A549 (cell line): ENCODE measurements at regions not wholly inside any gene's neighbourhood (a gene's known extent, or its start where the extent isn't known, plus 50 kb on each side); places are given as distances from the start of the nearest gene placed in this dataset.

ENCODE experiments used
- ATAC-seq, 2 experiments: fragments of 200-7000 bp in 1 of 2; fragments of >200 bp in 1 of 2; cut with Nextera tagmentation in 1 of 2; cut with Tn5 transposase in 1 of 2; 3 replicates each; pipeline versions ENCODE4 v1.8.0 to v1.9.1; 2018 to 2020; ENCODE audit warnings: mild to moderate bottlenecking in 1 of 2, moderate library complexity in 1 of 2
- CTCF ChIA-PET: fragments of 300-600 bp; sonication (Branson Sonifier 250); formaldehyde crosslinking; extraction: SDS; loops from one replicate; lab custom pipeline; 2021; ENCODE audit warnings: antibody characterized with exemption, inconsistent platforms; lab: Yijun Ruan, JAX
- POLR2A ChIA-PET: fragments of 350-600 bp; formaldehyde crosslinking; extraction: SDS; loops from one replicate; lab custom pipeline; 2021; ENCODE audit warnings: antibody characterized with exemption, inconsistent platforms; lab: Yijun Ruan, JAX
- DNase-seq, 2 experiments: peaks; one replicate each; pipeline versions ENCODE4 v3.0.0 to v3.0.0-alpha.2; 2011 to 2016; ENCODE audit warnings: low read depth in 1 of 2, low spot score in 1 of 2
- FAIRE-seq: peaks from 2 replicates; lab custom pipeline; 2011; peaks lifted over from hg19 to GRCh38; lab: Jason Lieb, UNC
- H3K27ac ChIP-seq, 2 experiments: fragments of >200 bp; sonication (Bioruptor Twin); formaldehyde crosslinking; 3 replicates each; pipeline ENCODE4 v1.5.1; 2016 to 2017
- H3K4me1 ChIP-seq: fragments of >200 bp; sonication (Bioruptor Twin); formaldehyde crosslinking; 3 replicates; pipeline ENCODE4 v1.6.1; 2016
- H3K4me2 ChIP-seq: fragments of >200 bp; sonication (Bioruptor Twin); formaldehyde crosslinking; 3 replicates; pipeline ENCODE4 v1.6.1; 2016
- H3K4me3 ChIP-seq: fragments of >200 bp; sonication (Bioruptor Twin); formaldehyde crosslinking; 3 replicates; pipeline ENCODE4 v1.5.1; 2016
- H3K9me3 ChIP-seq: fragments of >200 bp; sonication (Bioruptor Twin); formaldehyde crosslinking; 3 replicates; pipeline ENCODE4 v1.6.1; 2016
- ATOH8 ChIP-seq: fragments of 250-450 bp; sonication (Bioruptor Pico); IDR thresholded peaks from 2 replicates; pipeline ENCODE4 v1.5.0; 2020; ENCODE audit warnings: low read depth, mild to moderate bottlenecking, moderate library complexity
- BCL3 ChIP-seq: fragments of >200 bp; sonication (Bioruptor Twin); formaldehyde crosslinking; IDR thresholded peaks from 3 replicates; pipeline ENCODE4 v1.6.1; 2016
- CHD2 ChIP-seq: fragments of 150-350 bp; IDR thresholded peaks from 2 replicates; pipeline ENCODE4 v1.6.1; 2014; ENCODE audit warnings: low read length; ENCODE audit not compliant: partially characterized antibody
- CTCF ChIP-seq: fragments of >200 bp; sonication (Bioruptor Twin); formaldehyde crosslinking; IDR thresholded peaks from 3 replicates; pipeline ENCODE4 v1.5.1; 2016
- E2F6 ChIP-seq: IDR thresholded peaks from 2 replicates; pipeline ENCODE4 v1.6.1; 2012; ENCODE audit warnings: low read depth, borderline replicate concordance
- ELK1 ChIP-seq: fragments of 150-350 bp; IDR thresholded peaks from 2 replicates; pipeline ENCODE4 v1.6.1; 2014; ENCODE audit warnings: low read depth, mild to moderate bottlenecking, low read length
- EP300 ChIP-seq, 2 experiments: fragments of >200 bp; sonication (Bioruptor Twin); formaldehyde crosslinking; IDR thresholded peaks; 2 replicates in 1 of 2; 3 replicates in 1 of 2; pipeline ENCODE4 v1.6.1; 2016 to 2017
- ESRRA ChIP-seq: fragments of 150-350 bp; IDR thresholded peaks from 2 replicates; pipeline ENCODE4 v1.6.1; 2014; ENCODE audit warnings: mild to moderate bottlenecking, low read length, borderline replicate concordance
- HES2 ChIP-seq: fragments of >200 bp; sonication (Bioruptor Twin); formaldehyde crosslinking; IDR thresholded peaks from 2 replicates; pipeline ENCODE4 v1.6.1; 2016
- HOXB5 ChIP-seq: fragments of 250-450 bp; sonication (Bioruptor Pico); IDR thresholded peaks from 2 replicates; pipeline ENCODE4 v1.5.0; 2020; ENCODE audit warnings: mild to moderate bottlenecking, moderate library complexity
- KDM5A ChIP-seq: fragments of 200-600 bp; sonication (generic); IDR thresholded peaks from 2 replicates; pipeline ENCODE4 v1.6.1; 2016; ENCODE audit warnings: antibody characterized with exemption, mild to moderate bottlenecking
- MAZ ChIP-seq: fragments of 150-350 bp; IDR thresholded peaks from 2 replicates; pipeline ENCODE4 v1.6.1; 2014; ENCODE audit warnings: antibody characterized with exemption, low read depth, low read length, borderline replicate concordance
- MYC ChIP-seq: IDR thresholded peaks from 2 replicates; pipeline ENCODE4 v1.6.1; 2012; ENCODE audit warnings: mild to moderate bottlenecking, inconsistent platforms, low read length, improper control_type of control experiment, borderline replicate concordance
- NPAS2 ChIP-seq: fragments of 250-450 bp; sonication (Bioruptor Pico); IDR thresholded peaks from 2 replicates; pipeline ENCODE4 v1.8.0; 2022; ENCODE audit warnings: mild to moderate bottlenecking, moderate library complexity, borderline replicate concordance
- PBX3 ChIP-seq: IDR thresholded peaks from 2 replicates; pipeline ENCODE4 v1.6.1; 2012
- POLR2A ChIP-seq: IDR thresholded peaks from 2 replicates; pipeline ENCODE4 v1.6.1; 2012; ENCODE audit warnings: mild to moderate bottlenecking, low read length
- REST ChIP-seq: fragments of 200-600 bp; sonication (generic); IDR thresholded peaks from 2 replicates; pipeline ENCODE4 v1.6.1; 2016; ENCODE audit warnings: antibody characterized with exemption, mild to moderate bottlenecking, moderate library complexity
- RFX5 ChIP-seq: fragments of 450-650 bp; IDR thresholded peaks from 2 replicates; pipeline ENCODE4 v1.7.1; 2014; ENCODE audit warnings: antibody characterized with exemption, mild to moderate bottlenecking, moderate library complexity
- RNF2 ChIP-seq: fragments of 200-600 bp; sonication (generic); IDR thresholded peaks from 2 replicates; pipeline ENCODE4 v1.6.1; 2016; ENCODE audit warnings: low read depth, mild to moderate bottlenecking, antibody characterized with exemption, moderate library complexity, borderline replicate concordance
- USF2 ChIP-seq: fragments of 450-650 bp; IDR thresholded peaks from 2 replicates; pipeline ENCODE4 v1.6.1; 2014; ENCODE audit warnings: antibody characterized with exemption
- ZNF302 ChIP-seq: fragments of 250-450 bp; sonication (Bioruptor Pico); IDR thresholded peaks from 2 replicates; pipeline ENCODE4 v1.9.0; 2021; ENCODE audit warnings: inconsistent platforms, mild to moderate bottlenecking, moderate library complexity
- whole genome bisulfite sequencing: methylation state at CpG from one replicate; pipeline ENCODE4 v1.1.6; 2017; ENCODE audit errors: missing lambda C conversion rate; 5-methylcytosine and 5-hydroxymethylcytosine counted together

- no peak for TF ChIP-seq REST
- TF ChIP-seq POLR2A = no peak
- no peak for TF ChIP-seq ESRRA
- no peak for TF ChIP-seq USF2
These were observed 81.7 kb upstream of the NECTIN1 start (continued) for GRCh38 chr11:119810478-119811232.

- Histone ChIP-seq H3K9me3 (no peaks in the 10 kb centered on the region), H3K4me3 (no peak overlapping the region), H3K4me2 (no peak overlapping the region), H3K27ac (no peak overlapping the region), H3K4me1 (no peaks in the 10 kb centered on the region)
- DNase-seq (no peak), FAIRE-seq (no peak), ATAC-seq (no peak)
- 35% methylated on average over 7 of the region's 7 CpGs for WGBS
- TF ChIP-seq RFX5 (no peak), ZNF302 (CRISPR knock-in tag) (no peak), PBX3 (no peak), HOXB5 (CRISPR knock-in tag) (no peak), HES2 (no peak), NPAS2 (CRISPR knock-in tag) (no peak), KDM5A (no peak), MYC (no peak), EP300 (IDR thresholded peaks at IDR 0.05) (no peak), CHD2 (no peak), BCL3 (no peak), CTCF (no peak), E2F6 (no peak), MAZ (no peak), ATOH8 (no peak), RNF2 (no peak), ELK1 (no peak)
- POLR2A ChIA-PET = no interaction called here
- CTCF ChIA-PET = no interaction called here
These were observed 80.3 kb upstream of the NECTIN1 start for GRCh38 chr11:119809346-119809745.
